ENCODE measurements at regions not wholly inside any gene's neighbourhood (a gene's known extent, or its start where the extent isn't known, plus 50 kb on each side); places are given as distances from the start of the nearest gene placed in this dataset.
"Not testable (repeated sequence)": the region's sequence is repeated elsewhere in the genome, so short reads cannot be mapped to it uniquely, and the experiment has no call there.

GRCh38 chr2:121818546-121818945, 63.1 kb downstream of the TSN start:
- no peak for DNase-seq

GRCh38 chr2:121819846-121820245, 64.4 kb downstream of the TSN start:
- no peak for DNase-seq

GRCh38 chr2:121821476-121822158, 66.2 kb downstream of the TSN start:
- DNase-seq = no peak

GRCh38 chr2:121824264-121824663, 68.8 kb downstream of the TSN start:
- DNase-seq = no peak

- no peak for DNase-seq
Measured at GRCh38 chr2:121825003-121825950, 69.8 kb downstream of the TSN start.

GRCh38 chr2:121826036-121826435, 70.6 kb downstream of the TSN start:
- no peak for DNase-seq

- DNase-seq = no peak
Measured at GRCh38 chr2:121828281-121828731, 72.9 kb downstream of the TSN start.

- no peak for DNase-seq
Measured at GRCh38 chr2:121830809-121831208, 75.4 kb downstream of the TSN start.

- no peak for DNase-seq
Measured at GRCh38 chr2:121831841-121832240, 76.4 kb downstream of the TSN start.

- no peak for DNase-seq
Measured at GRCh38 chr2:121832412-121833357, 77.2 kb downstream of the TSN start.

- DNase-seq = no peak
Measured at GRCh38 chr2:121833358-121833723, 77.9 kb downstream of the TSN start.

GRCh38 chr2:121836611-121837010, 81.2 kb downstream of the TSN start:
- no peak for DNase-seq

- no peak for DNase-seq
Measured at GRCh38 chr2:121837591-121837990, 82.1 kb downstream of the TSN start.

GRCh38 chr2:121838551-121838950, 83.1 kb downstream of the TSN start:
- DNase-seq = no peak

- DNase-seq = no peak
Measured at GRCh38 chr2:121839584-121839983, 84.1 kb downstream of the TSN start.

- DNase-seq = no peak
Measured at GRCh38 chr2:121849236-121849635, 93.8 kb downstream of the TSN start.

- DNase-seq = not testable (repeated sequence)
Measured at GRCh38 chr2:121853149-121853548, 97.7 kb downstream of the TSN start.

GRCh38 chr2:121855510-121855909, 100.1 kb downstream of the TSN start:
- no peak for DNase-seq

- DNase-seq = no peak
Measured at GRCh38 chr2:121856360-121856759, 100.9 kb downstream of the TSN start.

GRCh38 chr2:121858369-121858768, 102.9 kb downstream of the TSN start:
- DNase-seq = no peak

- no peak for DNase-seq
Measured at GRCh38 chr2:121858847-121859246, 103.4 kb downstream of the TSN start.

GRCh38 chr2:121860033-121860757, 104.7 kb downstream of the TSN start:
- DNase-seq = no peak

Data from activated CD4-positive, CD25-positive, alpha-beta regulatory T cell (primary cell).